ENCODE measurements at regions not wholly inside any gene's neighbourhood (a gene's known extent, or its start where the extent isn't known, plus 50 kb on each side); places are given as distances from the start of the nearest gene placed in this dataset.

DNA sequence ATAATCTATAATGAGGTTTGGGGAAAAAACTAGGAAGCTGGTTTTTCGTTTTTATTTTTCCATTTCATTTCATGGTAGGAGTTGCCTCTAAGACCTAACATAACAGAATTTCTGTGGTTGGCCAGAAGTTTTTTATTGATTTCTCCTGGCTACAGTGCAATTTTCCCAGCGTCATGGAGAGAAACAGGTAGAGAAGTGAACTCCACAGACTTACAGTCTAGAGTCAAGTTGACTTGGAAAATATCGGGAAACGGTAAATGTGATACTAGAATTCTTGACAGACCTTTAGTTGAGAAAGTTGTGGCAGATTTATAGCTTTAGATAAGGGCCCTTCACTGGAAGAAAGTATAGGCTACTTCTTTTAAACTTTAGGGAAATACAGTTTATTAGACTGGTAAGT, 238.3 kb downstream of the DOK5 start:
- no peak for DNase-seq (ENCODE audit: low read depth, low spot score)

DNA sequence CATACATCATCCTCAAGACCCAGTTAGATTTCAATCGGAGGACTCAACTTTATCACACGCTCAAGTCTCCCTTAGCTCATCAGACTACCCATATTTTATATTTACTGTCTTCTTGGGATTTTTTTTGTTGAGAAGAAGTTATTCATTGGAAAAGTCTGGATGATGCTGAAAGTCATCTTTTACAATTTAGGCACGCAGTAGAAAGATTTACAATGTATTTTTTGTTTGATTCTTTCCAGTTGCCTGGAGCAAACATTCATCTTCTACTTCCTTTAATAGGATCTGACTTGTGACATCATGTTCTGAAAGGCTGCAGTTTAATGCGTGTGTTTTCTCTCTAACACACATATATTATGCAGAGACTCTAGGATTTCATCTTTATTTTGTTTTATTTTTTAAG, 235.7 kb downstream of the DOK5 start:
- DNase-seq (ENCODE audit: low read depth, low spot score): no peak

More for the DNA sequence above, 238.3 kb downstream of the DOK5 start:
- no peak overlapping the region for H3K4me3 ChIP-seq (ENCODE audit: low read length)

DNA sequence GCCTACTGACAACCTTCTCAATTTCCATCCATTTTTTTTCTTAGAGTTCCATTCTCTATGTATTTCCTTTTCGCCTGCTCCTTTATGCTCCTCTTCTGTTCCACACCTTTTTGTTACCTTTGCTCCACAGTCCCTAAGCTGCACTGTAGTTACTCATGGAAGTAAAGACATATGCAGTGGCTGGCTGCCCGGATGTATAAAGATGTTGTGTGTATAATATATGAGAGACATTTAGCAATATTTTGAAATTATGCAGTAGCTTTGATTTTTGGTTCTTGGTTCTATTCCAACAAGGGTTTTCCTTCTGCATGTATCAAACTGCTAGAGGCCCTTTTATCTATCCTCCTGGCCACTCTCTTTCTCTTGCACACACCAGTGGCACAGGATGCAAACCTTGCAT, 234.9 kb downstream of the DOK5 start:
- DNase-seq (ENCODE audit: low read depth, low spot score): no peak
- H3K4me3 ChIP-seq (ENCODE audit: low read length): no peak overlapping the region

More for the DNA sequence above, 235.7 kb downstream of the DOK5 start:
- no peak overlapping the region for H3K4me3 ChIP-seq (ENCODE audit: low read length)

DNA sequence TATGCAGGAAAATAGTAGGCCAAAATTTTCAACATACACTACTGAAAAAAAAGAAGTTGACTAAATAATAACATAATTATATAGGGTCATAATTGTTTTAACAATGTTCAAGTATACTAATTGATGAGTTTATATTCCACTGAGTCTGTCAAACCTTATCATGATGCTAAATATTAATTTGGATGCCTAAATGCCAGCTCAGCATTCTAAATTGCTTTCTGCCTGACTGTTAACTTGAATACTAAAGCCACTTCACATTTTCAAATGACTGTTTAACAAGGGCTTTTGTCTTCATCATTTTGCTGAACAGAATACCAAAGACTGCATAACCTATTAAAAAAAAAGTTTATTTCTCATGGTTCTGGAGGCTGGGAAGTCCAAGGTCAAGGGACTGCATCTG, 232.8 kb downstream of the DOK5 start:
- H3K4me3 ChIP-seq (ENCODE audit: low read length): no peak overlapping the region
- no peak for DNase-seq (ENCODE audit: low read depth, low spot score)

DNA sequence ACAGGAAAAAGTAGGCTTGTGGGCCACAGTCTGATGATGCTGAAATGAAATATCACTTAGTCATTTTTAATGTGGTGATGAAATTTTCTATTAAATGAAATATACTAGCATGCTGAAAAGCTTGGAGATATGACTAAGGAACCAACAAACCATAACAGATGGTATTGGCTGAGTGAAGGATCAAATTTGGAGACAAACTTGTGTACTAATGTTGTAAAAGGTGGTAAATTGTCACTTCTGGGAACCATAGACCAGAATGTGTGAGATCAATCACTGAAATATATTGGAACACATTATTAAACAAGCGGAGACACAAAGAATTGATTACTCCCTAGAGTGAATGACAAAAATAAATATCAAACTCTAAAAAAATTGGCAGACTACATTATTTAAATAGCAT, 232.4 kb downstream of the DOK5 start:
- H3K4me3 ChIP-seq (ENCODE audit: low read length): no peak overlapping the region
- DNase-seq (ENCODE audit: low read depth, low spot score): no peak

DNA sequence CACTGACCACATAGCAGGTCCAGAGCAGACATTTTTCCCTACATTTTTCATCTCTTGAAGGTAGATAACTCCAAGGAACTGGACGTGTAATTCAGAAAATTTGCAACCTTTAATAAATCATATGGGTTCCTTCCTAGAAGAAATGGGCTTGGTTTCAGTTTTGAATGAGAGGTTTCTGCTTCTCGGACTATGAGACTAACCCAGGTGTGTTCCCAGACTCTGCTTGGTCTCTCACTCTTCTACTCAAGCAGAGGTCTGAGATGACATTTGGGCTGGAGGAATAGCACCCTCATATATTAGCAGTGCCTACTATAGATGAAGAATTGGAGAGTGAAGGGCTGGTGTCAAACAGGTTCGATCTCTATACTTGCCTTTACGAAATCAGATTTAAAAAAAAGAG, 231.2 kb downstream of the DOK5 start:
- H3K4me3 ChIP-seq (ENCODE audit: low read length): no peak overlapping the region
- no peak for DNase-seq (ENCODE audit: low read depth, low spot score)

DNA sequence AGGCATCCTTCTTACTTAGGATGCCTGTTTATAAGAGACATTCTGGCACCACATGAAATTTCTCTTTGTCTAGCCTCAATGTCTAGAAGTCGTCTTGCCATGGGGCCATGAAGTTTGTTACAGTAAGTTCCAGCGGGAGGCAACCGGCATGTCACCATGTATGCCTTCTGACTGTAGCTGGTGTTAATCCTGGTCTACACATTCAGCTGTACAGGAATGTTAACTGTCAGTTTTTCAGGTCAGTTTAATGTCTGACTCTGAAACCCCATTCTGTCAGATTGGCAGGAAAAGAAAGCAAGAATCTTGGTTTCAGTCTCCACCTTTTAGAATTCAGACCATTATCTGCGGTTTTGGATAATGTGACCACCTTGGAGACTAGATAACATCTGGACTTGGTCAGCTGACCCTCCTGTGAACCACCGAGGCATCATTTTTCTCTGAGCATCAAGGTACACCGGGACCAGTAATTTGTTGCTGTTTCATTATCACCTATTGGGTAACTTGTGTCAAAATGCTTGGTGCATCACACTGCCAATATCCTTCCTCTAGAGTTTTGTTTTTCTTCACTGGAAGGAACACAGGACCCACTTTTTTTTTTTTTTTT, 228.7 kb downstream of the DOK5 start:
- DNase-seq (ENCODE audit: low read depth, low spot score): no peak
- no peak overlapping the region for H3K4me3 ChIP-seq (ENCODE audit: low read length)

All from Jurkat, Clone E6-1 (cell line).